GM18907 (cell line): ENCODE measurements at regions not wholly inside any gene's neighbourhood (a gene's known extent, or its start where the extent isn't known, plus 50 kb on each side); places are given as distances from the start of the nearest gene placed in this dataset.

Experiments
- ATAC-seq: cut with Tn5 transposase; IDR thresholded peaks from one replicate; pipeline ENCODE4 v1.9.1; 2021; ENCODE audit warnings: mild to moderate bottlenecking, moderate library complexity; ENCODE audit not compliant: unreplicated experiment

DNA sequence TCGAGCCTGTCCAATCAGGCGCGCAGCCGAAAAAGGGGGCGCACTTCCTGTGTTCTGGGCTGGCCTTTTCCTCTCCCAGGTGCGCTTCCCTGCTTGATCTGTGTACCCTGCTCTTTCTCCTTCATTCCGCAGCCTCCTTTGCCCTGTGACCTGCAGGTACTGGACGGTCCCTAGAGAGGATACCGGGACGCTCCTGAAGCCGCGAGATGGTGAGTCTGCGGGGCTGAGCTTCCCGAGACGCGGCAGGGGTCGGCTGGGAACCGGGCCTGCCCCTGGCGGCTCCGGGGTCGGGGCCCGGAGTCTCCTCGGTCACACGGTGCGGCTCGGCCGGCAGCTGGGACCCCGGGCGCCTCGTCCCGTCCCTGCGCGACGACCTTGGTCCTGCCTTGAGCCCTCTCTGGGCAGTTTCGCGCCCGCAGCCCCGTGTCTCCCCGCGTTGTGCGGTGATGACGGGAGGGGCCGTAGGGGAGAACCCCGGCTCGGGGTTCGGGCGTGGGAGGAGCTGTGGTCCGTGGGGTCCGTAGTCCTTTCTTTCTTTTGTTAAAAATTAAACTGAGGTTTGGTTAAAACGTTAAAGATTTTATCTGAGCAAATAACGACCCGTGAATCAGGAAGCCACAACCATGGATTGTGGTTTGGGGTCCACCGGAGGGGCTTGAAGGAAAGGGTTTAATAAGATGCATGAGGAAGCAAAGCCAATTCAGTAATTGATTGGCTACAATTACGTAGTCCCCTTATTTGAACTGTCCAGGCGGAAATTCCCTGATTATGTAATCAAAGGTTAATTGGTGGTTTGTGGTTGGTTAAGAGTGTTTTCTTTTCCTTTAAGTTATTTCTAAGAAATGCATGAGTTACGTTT is 172.8 kb upstream of the ZNF267 start:
- peak; percentile 78 for ATAC-seq

DNA sequence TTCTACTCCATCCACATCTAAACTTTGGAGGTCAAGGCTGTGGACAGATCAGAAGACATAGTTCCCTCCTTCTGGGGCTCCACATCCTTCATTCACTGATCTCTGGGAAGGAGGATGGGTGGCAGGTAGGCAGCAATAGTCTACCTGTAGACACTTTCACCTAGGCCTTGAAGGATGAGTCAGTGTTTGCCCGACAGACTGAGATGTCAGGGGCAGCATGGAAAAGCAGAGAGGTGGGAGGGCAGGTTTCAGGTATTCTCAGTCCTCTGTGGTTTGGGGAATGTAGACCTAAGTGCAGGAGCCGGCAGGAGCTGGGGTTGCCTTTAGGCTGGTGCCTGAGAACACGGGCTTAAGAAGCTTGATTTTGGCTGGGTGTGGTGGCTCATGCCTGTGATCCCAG is 171.9 kb upstream of the ZNF267 start:
- ATAC-seq: no peak

DNA sequence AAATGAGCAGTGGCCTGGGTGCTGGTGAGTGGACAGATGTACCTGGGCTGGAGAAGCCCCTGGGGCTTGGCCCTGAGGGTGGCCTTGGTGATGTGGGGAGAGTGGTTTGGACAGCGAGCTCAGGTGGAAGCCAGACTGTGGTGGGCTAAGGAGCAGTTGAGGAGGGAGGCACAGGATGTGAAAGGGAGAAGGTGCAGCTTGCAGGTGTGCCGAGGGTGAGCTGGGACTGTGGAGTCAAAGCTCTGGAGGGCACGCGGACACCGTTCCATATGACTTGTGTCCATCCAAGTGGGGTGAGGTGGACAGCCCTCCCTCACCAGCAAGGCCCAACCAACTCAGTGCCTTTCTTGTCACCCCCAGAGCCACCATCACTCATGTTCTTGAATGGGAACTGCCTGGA is 170.8 kb upstream of the ZNF267 start:
- no peak for ATAC-seq

DNA sequence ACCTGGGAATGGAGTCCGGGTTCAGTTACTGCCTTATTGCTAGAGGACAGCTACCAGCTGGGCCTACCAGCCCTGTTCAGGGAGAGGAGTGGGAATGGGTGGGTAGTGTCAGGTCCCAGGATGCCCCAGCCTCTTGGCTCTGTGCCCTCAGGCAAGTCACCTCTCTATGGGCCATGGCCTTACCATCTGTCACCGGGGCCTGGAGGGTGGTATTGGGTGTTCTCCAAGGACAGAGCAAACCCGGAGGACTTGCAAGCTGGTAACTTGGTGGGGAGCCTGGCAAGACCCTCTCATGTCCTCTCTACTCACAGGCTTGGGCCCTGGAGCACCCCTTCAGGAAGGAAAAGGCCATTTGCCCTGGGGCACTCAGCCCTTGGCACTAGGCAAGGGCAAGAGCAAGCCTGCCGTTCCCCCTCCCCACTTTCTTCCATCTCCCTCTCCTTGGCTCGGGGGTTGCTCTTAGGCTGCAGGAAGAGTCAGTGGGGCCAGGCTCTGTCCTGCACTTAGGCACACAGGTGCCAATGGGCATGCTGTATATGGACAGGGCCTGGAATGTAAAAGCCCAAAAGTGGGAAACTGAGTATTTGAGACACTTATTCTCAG is 170.0 kb upstream of the ZNF267 start:
- ATAC-seq: no peak

DNA sequence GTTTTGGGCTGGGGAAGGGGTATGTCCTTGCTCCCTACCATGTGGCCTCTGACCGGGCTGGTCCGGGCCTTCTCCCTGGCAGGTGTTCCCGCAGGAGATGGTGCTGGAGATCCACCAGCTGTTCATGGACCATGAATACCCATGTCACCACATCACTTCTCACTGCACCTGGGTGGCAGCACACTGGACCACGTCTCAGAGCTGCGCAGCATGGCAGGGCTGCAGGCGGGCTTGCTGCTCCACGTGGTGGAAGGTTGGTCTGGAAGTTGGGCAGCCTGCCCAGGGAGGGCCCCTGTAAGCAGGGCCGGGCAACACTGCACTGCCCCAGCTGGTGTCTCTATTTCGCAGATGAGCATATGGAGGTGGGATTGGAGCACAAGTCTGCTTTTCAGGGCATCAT is 169.5 kb upstream of the ZNF267 start:
- no peak for ATAC-seq

- ATAC-seq: no peak
Measured at GRCh38 chr16:31705371-31705770, 168.2 kb upstream of the ZNF267 start.

DNA sequence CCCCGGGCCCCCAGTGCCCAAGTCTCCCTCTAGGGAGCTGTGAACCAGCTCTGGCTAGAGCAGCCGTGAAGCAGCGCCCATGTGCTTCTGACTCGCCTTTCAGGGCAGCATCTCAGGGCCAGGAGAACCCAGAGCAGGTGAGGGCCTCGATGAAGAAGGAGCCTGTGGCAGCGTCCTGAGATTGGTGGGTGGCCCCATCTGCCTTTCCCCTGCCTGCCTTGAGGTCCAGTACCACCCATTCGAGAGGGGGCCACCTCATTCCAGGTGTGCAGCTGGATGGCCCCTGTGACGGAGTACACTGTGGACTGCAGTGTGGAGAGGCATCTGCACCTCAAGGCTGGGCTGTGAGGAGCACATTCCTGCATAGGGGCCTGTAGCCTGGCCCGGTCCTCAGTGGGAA is 167.3 kb upstream of the ZNF267 start:
- no peak for ATAC-seq

DNA sequence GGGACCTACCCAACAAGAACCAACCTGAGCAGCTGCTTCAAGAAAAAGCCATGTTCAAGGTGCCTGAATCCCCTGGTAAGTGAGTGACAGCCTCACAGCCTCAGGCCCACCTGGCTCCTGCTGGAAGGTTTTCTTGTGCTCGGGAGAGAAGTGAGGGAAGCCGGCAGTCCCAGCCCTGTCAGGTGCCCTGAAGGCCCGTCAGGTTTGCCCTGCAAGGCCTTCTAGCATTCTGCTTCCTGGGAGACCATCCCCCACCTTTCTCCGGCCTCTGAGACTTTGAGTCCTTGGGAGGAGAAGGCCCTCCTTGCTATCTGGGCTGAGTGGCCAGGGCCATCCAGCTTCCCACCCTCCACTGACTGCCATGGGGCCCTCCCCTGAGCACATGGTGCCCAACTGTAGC is 166.7 kb upstream of the ZNF267 start:
- ATAC-seq: no peak

GRCh38 chr16:31707743-31708335 is 165.8 kb upstream of the ZNF267 start:
- no peak for ATAC-seq

DNA sequence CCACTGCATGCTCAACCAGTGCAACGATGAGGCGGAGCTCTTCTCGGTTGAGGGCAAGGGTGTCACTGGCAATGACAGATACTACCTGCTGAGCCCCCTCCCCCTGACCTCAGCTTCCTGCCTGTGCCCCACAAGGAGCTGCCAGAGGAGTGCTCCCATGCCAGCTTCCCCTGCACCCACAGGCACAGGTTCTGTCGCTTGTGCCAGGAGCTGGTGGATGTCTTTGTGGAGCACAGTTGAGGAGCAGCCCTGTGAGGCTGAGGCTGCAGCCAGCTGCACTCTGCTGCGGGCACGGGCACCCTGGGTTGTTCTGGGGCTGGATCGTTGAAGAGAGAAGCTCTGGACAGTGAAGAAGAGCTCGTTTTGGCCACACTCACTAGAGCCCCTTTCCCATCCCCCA is 165.3 kb upstream of the ZNF267 start:
- no peak for ATAC-seq

- ATAC-seq: no peak
Measured at GRCh38 chr16:31709181-31709580, 164.4 kb upstream of the ZNF267 start.

GRCh38 chr16:31710134-31710533 is 163.5 kb upstream of the ZNF267 start:
- ATAC-seq: no peak

GRCh38 chr16:31710880-31711279 is 162.7 kb upstream of the ZNF267 start:
- no peak for ATAC-seq

- ATAC-seq: no peak
Measured at GRCh38 chr16:31711344-31711845, 162.2 kb upstream of the ZNF267 start.

DNA sequence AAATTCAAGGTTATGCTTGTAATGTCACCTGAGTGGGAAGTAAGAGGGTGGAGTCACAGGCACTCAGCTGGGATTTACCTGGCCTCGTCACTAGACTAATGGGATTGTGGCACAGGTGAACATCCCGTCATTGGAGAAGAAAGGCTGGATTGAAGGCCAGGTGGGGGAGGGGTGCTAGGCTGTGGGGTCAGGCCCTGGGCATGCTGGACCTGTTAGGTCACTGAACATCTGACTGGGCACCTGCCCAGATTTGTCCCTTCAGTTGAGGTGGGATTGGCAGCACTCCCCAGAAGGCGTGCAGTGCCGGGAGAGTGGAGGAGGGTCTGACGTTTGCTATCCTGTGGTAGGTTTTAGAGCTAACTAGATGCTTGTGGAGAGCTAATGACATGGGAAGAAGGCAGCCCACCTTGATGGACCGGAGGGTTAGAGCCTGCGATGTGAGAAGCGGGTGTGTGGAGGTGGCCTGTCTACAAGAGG is 161.5 kb upstream of the ZNF267 start:
- no peak for ATAC-seq

DNA sequence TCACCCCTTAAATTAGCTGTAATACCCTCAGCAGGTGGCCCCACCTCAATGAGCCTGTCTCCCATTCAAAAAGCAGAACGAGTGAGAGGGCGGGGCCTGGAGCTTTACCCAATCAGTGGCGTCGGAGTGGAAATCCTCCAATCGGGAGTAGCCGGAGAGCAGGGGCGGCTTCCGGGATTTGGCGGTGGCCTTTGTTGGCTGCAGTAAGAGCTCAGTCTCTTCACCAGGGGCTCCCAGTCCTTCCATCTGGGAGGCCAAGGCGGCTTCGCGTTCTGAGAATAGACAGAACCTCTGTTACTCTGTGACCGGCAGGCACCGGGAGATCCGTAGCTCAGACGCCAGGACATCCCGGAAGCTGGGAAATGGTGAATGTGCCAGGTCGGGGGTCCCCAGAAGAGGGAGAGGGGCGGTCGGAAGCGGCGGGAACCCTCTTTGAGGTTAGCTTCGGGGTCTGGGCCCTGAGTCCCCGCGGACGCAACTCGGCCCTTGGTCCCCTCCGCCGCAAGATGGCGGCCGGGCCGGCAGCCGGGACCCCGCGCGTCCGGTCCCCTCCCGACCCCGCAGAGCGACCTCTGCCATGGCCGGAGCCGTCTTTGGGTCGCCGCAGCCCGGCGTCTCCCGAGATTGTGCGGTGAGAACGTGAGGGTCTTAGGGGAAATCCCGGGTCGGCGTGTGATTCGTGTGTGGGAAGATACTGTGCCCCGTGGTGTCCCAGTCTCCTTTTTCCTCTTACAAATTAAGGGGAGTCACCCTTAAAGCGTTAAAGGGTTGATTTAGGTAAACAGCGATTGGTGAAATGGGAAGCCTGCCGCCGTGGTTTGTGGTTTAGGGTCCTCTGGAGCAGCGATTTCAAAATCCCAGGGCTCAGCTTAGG is 160.3 kb upstream of the ZNF267 start:
- ATAC-seq: peak; percentile 96

DNA sequence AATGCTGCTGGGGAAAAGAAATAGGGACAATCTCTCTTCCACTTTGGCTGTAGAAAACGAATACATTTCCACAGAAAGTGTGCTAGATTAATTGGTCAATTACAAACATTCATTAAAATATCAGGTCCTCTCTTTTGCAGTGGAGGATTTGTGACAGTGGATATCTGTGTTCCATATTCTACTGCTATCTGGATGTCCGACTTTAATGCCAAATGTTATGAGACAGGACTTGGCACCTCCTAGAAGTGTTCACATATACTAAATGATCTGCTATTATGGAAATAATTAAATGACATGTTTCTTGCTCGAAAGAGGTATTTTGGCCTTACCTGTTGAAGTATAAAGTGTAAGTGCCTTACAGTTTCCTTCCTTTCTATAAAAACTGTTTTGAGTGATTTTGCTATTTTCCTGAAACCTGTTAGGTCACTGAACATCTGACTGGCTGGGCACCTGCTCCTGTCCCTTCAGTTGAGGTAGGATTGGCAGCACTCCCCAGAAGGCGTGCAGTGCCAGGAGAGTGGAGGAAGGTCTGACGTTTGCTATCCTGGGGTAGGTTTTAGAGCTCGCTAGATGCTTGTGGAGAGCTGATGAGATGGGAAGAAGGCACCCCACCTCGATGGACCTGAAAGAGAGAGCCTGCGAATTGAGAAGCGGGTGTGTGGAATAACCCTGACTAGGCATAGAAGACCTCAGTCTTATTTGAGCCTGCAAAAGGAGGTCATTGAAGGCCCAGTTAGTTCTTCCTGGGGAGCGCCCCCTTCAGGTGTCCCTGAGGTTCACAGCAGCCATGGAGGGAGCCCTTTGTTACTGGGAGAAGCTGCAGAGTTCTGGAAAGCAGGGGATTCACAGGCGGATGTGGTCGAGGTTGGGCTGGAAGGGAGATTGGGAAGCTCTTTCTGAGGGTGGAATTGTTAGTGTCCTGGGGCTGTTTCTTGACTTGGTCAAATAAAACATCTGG is 159.4 kb upstream of the ZNF267 start:
- ATAC-seq: no peak

GRCh38 chr16:31714903-31715504 is 158.6 kb upstream of the ZNF267 start:
- ATAC-seq: no peak

- no peak for ATAC-seq
Measured at GRCh38 chr16:31715915-31716314, 157.7 kb upstream of the ZNF267 start.
